Heart left ventricle (tissue), 16 donors: ENCODE measurements at regions not wholly inside any gene's neighbourhood (a gene's known extent, or its start where the extent isn't known, plus 50 kb on each side); places are given as distances from the start of the nearest gene placed in this dataset.

ENCODE experiments used
- ATAC-seq, 4 donors: fragments of 200-7000 bp; cut with Tn5 transposase; one replicate each; pipeline ENCODE4 v1.9.1; 2020 to 2022; ENCODE audit warnings: moderate library complexity in 4 of 4, mild to moderate bottlenecking in 3 of 4, moderate number of reproducible peaks in 1 of 4
- DNase-seq, 5 donors: peaks; one replicate each; pipeline ENCODE4 v3.0.0-alpha.2; 2020
- H3K27ac ChIP-seq, 12 donors: fragments of 200-600 bp; sonication (generic) in 4 of 12; one replicate each; pipeline versions ENCODE4 v1.5.0 to v1.8.0; 2016 to 2022; ENCODE audit warnings: mild to moderate bottlenecking in 2 of 12
- H3K27me3 ChIP-seq, 9 donors: fragments of 200-600 bp; sonication (generic) in 2 of 9; one replicate each; pipeline versions ENCODE4 v1.5.1 to v1.8.0; 2016 to 2022; ENCODE audit warnings: mild to moderate bottlenecking in 3 of 9
- H3K36me3 ChIP-seq, 9 donors: fragments of 200-600 bp; sonication (generic) in 2 of 9; one replicate each; pipeline versions ENCODE4 v1.5.0 to v1.8.0; 2018 to 2022; ENCODE audit warnings: mild to moderate bottlenecking in 2 of 9
- H3K4me1 ChIP-seq, 12 donors: fragments of 200-600 bp; sonication (generic) in 4 of 12; one replicate each; pipeline versions ENCODE4 v1.5.0 to v1.8.0; 2016 to 2022; ENCODE audit warnings: mild to moderate bottlenecking in 3 of 12
- H3K4me3 ChIP-seq, 12 donors: fragments of 200-600 bp; sonication (generic) in 4 of 12; one replicate each; pipeline versions ENCODE4 v1.5.0 to v1.8.0; 2017 to 2022; ENCODE audit warnings: mild to moderate bottlenecking in 9 of 12, moderate library complexity in 4 of 12
- H3K9me3 ChIP-seq, 12 donors: fragments of 200-600 bp; sonication (generic) in 4 of 12; one replicate each; pipeline versions ENCODE4 v1.5.0 to v1.8.0; 2016 to 2022; ENCODE audit warnings: mild to moderate bottlenecking in 1 of 12
- POLR2A ChIP-seq, 2 donors: fragments of 450-650 bp; IDR thresholded peaks; one replicate each; pipeline ENCODE4 v1.6.1; 2017; ENCODE audit warnings: antibody characterized with exemption in 2 of 2, mild to moderate bottlenecking in 2 of 2, moderate library complexity in 2 of 2
- WGBS, 4 donors: extraction: QIAGEN DNeasy Blood & Tissue Kit in 2 of 4; methylation state at CpG; one replicate each; pipeline versions ENCODE4 v1.1.5 to v1.1.7; 2013 to 2018; 5-methylcytosine and 5-hydroxymethylcytosine counted together
- intact Hi-C, 10 donors: fragments of 100-400 bp; cut with DNase I; formaldehyde crosslinking; loops; one replicate each; pipeline versions ENCODE4 v1.11.1 to v1.14.2; 2022
- TF ChIP-seq, protein P1 (sequence below), 12 donors: fragments of 200-600 bp; sonication (generic) in 4 of 12; IDR thresholded peaks; one replicate each; pipeline versions ENCODE4 v1.5.0 to v1.8.0; 2018 to 2022; ENCODE audit warnings: antibody characterized with exemption in 12 of 12, mild to moderate bottlenecking in 5 of 12
- donor health status: ischemic (EF 13 %, LVEDD 7.1; RV severe dilation, severe dysfunction).
- donor health status: healthy with polysubstance abuse.
- donor health status: DM: no; HTN: yes; CAD: no.
- donor health status: DM: no; HTN: no; CAD: no.
- donor health status: ischemic (EF 25% LVEDD 6.9; RV normal size, moderate dysfunction).
- donor health status: ischemic (EF 25% LVEDD 5.7; RV mildly dilated, moderate dysfunction).
- donor health status: healthy.
- donor health status: DM: yes; HTN: yes; CAD: no.
- donor health status: ischemic (EF 35%, LVEDD 5.7; RV mildly dilated, moderate dysfunction).
- donor health status: nonischemic (EF 11% LVEDD 7.7; RV severe dilation, severe dysfunction).
- donor health status: DM: yes; HTN: yes; CAD: no.
- donor health status: PGD.
- donor health status: ischemic (EF 29% LVEDD 5.4; RV normal size, mild dysfunction).
- donor health status: nonischemic (EF 23%, LVEDD 6.1; RV moderate dilation, normal function).

DNA sequence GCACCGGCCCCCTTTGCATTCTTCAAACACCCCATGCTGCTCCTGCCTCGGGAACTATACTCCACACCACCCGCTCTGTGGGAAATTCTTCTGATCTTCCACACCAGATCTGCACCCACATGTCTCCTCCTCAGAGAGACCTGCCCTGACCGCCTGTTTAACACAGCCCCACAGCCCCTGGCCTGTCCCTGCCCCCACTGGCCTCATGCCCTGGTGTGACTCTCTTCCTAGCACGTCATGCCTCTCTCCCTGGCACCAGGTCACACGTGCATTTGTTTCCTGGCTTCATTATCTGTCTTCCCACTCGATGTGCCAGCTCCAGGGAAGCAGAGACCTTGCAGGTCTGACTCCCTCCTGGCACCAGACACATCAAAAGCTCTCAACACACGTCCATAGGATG lies 79.6 kb downstream of the ANKRD60 start:
- Histone ChIP-seq H3K4me1 (peaks cover 0 to 5% (median 0%) of the 10 kb centered on the region in 12 donors), H3K4me3 (no peak overlapping the region), H3K36me3 (no peaks in the 10 kb centered on the region), H3K27ac (no peak overlapping the region), H3K27me3 (peaks cover 4 to 57% (median 27%) of the 10 kb centered on the region in 9 donors), H3K9me3 (no peaks in the 10 kb centered on the region)
- WGBS, 4 donors = 58 to 63% (median 61%) methylated on average over 8 of the region's 8 CpGs
- no peak for TF ChIP-seq POLR2A (IDR thresholded peaks at IDR 0.05)
- TF ChIP-seq, protein P1, sequence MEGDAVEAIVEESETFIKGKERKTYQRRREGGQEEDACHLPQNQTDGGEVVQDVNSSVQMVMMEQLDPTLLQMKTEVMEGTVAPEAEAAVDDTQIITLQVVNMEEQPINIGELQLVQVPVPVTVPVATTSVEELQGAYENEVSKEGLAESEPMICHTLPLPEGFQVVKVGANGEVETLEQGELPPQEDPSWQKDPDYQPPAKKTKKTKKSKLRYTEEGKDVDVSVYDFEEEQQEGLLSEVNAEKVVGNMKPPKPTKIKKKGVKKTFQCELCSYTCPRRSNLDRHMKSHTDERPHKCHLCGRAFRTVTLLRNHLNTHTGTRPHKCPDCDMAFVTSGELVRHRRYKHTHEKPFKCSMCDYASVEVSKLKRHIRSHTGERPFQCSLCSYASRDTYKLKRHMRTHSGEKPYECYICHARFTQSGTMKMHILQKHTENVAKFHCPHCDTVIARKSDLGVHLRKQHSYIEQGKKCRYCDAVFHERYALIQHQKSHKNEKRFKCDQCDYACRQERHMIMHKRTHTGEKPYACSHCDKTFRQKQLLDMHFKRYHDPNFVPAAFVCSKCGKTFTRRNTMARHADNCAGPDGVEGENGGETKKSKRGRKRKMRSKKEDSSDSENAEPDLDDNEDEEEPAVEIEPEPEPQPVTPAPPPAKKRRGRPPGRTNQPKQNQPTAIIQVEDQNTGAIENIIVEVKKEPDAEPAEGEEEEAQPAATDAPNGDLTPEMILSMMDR (IDR thresholded peaks at IDR 0.05) = no peak
- ATAC-seq = no peak
- DNase-seq = no peak
- intact Hi-C loops = no loop called here

DNA sequence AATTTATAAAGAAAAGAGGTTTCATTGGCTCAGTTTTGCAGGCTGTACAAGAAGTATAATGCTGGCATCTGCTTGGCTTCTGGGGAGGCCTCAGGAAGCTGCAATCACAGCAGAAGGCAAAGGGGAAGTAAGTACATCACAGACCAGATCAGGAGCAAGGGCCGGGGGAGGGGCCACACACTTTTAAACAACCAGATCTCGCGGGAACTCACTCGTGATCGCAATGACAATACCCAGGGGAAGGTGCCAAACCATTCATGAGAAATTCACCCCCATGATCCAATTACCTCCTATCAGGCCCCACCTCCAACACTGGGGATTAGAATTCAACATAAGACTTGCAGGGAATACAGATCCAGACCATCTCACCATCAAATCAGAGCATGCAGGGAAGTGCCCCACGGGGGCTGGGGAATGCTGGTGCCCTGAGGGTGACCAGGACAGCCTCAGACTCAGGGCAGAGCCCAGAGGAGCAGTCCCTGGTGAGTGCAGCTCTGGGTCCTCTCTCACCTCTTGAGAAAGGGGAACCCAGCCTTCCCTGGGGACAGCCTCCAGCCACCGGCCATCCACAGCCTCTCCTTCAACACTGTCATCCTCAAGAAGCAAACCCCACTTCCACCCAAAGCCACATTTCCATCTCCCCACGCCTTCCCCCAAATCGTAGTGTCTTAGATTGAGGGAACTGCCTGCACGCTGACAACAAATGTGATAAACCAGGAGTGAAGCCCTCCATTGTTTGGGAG lies 80.7 kb downstream of the ANKRD60 start:
- Histone ChIP-seq H3K4me1 (peaks cover 0 to 5% (median 0%) of the 10 kb centered on the region in 12 donors), H3K9me3 (no peaks in the 10 kb centered on the region), H3K4me3 (no peak overlapping the region), H3K36me3 (no peaks in the 10 kb centered on the region), H3K27ac (no peak overlapping the region), H3K27me3 (peaks cover 4 to 47% (median 24%) of the 10 kb centered on the region in 9 donors)
- ATAC-seq = no peak
- intact Hi-C loops = no loop called here
- 72 to 86% (median 74%) methylated on average over 10 of the region's 10 CpGs for WGBS, 4 donors
- DNase-seq = no peak
- TF ChIP-seq, protein P1 (IDR thresholded peaks at IDR 0.05) = no peak
- TF ChIP-seq POLR2A (IDR thresholded peaks at IDR 0.05) = no peak

DNA sequence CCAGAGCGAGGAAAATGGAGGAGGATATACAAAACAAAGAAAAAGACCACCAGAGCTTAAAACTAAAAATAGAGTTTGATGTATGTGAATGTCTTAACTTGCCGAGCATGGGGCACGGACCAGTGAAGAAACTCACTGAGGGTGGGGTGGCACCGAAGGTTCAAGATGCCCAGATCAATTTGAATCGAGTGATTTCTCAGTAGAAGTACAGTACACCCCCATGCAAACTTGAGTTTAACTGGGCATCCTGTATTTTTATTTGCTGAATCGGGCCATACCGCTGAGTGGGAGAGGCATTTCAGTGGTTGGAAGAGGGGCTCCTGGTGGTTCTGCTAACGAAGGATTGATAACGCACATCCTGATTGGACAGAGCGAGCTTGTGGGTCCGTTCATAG lies 81.7 kb downstream of the ANKRD60 start:
- intact Hi-C loops = no loop called here
- H3K4me1 ChIP-seq = peaks cover 0 to 5% (median 0%) of the 10 kb centered on the region in 12 donors
- ATAC-seq (no peak), DNase-seq (no peak)
- H3K9me3 ChIP-seq = no peaks in the 10 kb centered on the region
- TF ChIP-seq, protein P1 (IDR thresholded peaks at IDR 0.05) = no peak
- TF ChIP-seq POLR2A (IDR thresholded peaks at IDR 0.05) = no peak
- no peaks in the 10 kb centered on the region for H3K36me3 ChIP-seq
- 88 to 93% (median 89%) methylated on average over 11 of the region's 11 CpGs for WGBS, 4 donors
- H3K27ac ChIP-seq = peak overlapping the region in 4 of 12 donors; percentile 27 to 51 (median 34)
- peaks cover 4 to 40% (median 22%) of the 10 kb centered on the region in 9 donors for H3K27me3 ChIP-seq
- no peak overlapping the region for H3K4me3 ChIP-seq

DNA sequence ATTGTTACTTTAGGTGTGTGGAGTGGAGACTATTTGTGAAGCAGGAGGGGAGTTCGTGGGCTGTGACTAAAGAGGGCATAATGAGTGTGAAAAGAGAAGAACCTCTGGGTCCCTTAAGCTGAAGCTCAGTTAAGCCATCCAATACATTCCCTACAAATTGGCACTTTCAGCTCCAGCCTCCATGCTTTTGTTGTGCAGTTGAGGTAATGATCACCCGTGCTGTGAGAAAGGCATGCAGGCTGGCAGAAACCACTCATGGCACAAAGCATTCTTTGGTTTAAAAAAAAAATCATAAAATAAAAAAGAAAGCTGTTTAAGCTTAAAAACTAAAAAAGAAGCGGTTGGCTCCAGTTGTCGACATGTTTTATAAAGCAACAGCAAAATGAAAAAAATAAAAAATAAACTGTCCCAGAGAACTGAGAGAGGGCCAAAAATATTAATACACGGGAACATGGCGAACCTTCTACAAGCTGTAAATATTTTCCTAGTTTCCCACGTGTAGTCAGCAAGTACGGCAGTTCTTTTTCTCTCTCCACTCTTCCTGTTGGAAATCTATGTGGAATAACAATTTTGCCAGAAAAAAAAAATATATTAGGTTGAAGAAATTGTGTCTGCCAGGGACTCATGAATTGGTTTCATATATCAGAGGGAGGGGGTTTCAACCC lies 82.2 kb downstream of the ANKRD60 start:
- ATAC-seq = no peak
- Histone ChIP-seq H3K4me1 (peaks cover 0 to 5% (median 0%) of the 10 kb centered on the region in 12 donors), H3K27ac (peak overlapping the region in 4 of 12 donors; percentile 27 to 51 (median 34)), H3K27me3 (peaks cover 3 to 37% (median 22%) of the 10 kb centered on the region in 9 donors), H3K9me3 (no peaks in the 10 kb centered on the region), H3K36me3 (no peaks in the 10 kb centered on the region), H3K4me3 (no peak overlapping the region)
- intact Hi-C loops = no loop called here
- TF ChIP-seq, protein P1 (IDR thresholded peaks at IDR 0.05) = no peak
- TF ChIP-seq POLR2A (IDR thresholded peaks at IDR 0.05) = no peak
- no peak for DNase-seq
- WGBS, 4 donors = 68 to 72% (median 70%) methylated on average over 8 of the region's 8 CpGs
